Tibial artery (tissue), 4 donors: ENCODE measurements at regions not wholly inside any gene's neighbourhood (a gene's known extent, or its start where the extent isn't known, plus 50 kb on each side); places are given as distances from the start of the nearest gene placed in this dataset.

ENCODE experiments used
- DNase-seq, 2 donors: peaks; one replicate each; pipeline ENCODE4 v3.0.0-alpha.2; 2019
- H3K27ac ChIP-seq, 2 donors: fragments of 200-600 bp; sonication (generic) in 1 of 2; 1 replicate in 1 of 2; 2 replicates in 1 of 2; pipeline ENCODE4 v1.5.1; 2018 to 2019; ENCODE audit warnings: mild to moderate bottlenecking in 1 of 2
- H3K27me3 ChIP-seq, 2 donors: fragments of 200-600 bp; sonication (generic) in 1 of 2; one replicate each; pipeline versions ENCODE4 v1.5.1 to v1.6.0; 2016 to 2019
- H3K36me3 ChIP-seq, 3 donors: fragments of 200-600 bp; sonication (generic) in 2 of 3; one replicate each; pipeline ENCODE4 v1.5.1; 2016 to 2019; ENCODE audit warnings: mild to moderate bottlenecking in 2 of 3
- H3K4me1 ChIP-seq, 4 donors: fragments of 200-600 bp; sonication (generic) in 2 of 4; 1 replicate in 3 of 4; 2 replicates in 1 of 4; pipeline ENCODE4 v1.5.1; 2016 to 2019
- H3K4me3 ChIP-seq, 2 donors: fragments of 200-600 bp; sonication (generic) in 1 of 2; 1 replicate in 1 of 2; 2 replicates in 1 of 2; pipeline ENCODE4 v1.5.1; 2018 to 2019; ENCODE audit warnings: mild to moderate bottlenecking in 2 of 2
- H3K9me3 ChIP-seq, 3 donors: fragments of 200-600 bp; sonication (generic) in 1 of 3; one replicate each; pipeline ENCODE4 v1.5.1; 2016 to 2019
- intact Hi-C: fragments of 100-400 bp; cut with DNase I; formaldehyde crosslinking; loops from one replicate; pipeline ENCODE4 v1.15.0; 2023; ENCODE audit warnings: low total_unique reads
- TF ChIP-seq, protein P1 (sequence below), 2 experiments: fragments of 200-600 bp in 1 of 2; fragments of 450-650 bp in 1 of 2; IDR thresholded peaks; one replicate each; pipeline ENCODE4 v1.5.1; 2017 to 2019; ENCODE audit warnings: antibody characterized with exemption in 2 of 2, mild to moderate bottlenecking in 1 of 2, moderate library complexity in 1 of 2

DNA sequence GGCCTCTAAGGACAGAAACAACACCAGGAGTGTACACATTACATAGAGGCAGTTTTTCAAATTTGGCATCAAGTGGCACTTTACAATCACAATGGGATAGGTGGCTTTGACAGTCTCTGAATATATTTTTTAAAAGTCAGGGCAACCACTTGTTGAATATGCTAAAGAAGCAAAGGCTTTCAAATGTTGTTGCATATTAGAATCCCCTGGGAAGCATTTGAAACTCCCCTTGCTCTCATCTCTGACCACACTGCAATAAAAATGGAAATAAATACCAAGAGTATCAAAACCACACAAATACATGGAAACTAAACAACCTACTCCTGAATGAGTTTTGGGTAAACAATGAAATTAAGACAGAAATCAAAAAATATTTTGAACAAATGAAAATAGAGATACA lies 106.5 kb upstream of the RAB11FIP2 start:
- peaks cover 0 to 3% (median 1%) of the 10 kb centered on the region in 4 donors for H3K4me1 ChIP-seq
- H3K4me3 ChIP-seq = no peak overlapping the region
- no peak overlapping the region for H3K27ac ChIP-seq
- H3K36me3 ChIP-seq = no peaks in the 10 kb centered on the region
- H3K9me3 ChIP-seq = no peaks in the 10 kb centered on the region
- no peak for DNase-seq
- H3K27me3 ChIP-seq = no peaks in the 10 kb centered on the region
- intact Hi-C loops = no loop called here
- TF ChIP-seq, protein P1, sequence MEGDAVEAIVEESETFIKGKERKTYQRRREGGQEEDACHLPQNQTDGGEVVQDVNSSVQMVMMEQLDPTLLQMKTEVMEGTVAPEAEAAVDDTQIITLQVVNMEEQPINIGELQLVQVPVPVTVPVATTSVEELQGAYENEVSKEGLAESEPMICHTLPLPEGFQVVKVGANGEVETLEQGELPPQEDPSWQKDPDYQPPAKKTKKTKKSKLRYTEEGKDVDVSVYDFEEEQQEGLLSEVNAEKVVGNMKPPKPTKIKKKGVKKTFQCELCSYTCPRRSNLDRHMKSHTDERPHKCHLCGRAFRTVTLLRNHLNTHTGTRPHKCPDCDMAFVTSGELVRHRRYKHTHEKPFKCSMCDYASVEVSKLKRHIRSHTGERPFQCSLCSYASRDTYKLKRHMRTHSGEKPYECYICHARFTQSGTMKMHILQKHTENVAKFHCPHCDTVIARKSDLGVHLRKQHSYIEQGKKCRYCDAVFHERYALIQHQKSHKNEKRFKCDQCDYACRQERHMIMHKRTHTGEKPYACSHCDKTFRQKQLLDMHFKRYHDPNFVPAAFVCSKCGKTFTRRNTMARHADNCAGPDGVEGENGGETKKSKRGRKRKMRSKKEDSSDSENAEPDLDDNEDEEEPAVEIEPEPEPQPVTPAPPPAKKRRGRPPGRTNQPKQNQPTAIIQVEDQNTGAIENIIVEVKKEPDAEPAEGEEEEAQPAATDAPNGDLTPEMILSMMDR (IDR thresholded peaks at IDR 0.05) = no peak

DNA sequence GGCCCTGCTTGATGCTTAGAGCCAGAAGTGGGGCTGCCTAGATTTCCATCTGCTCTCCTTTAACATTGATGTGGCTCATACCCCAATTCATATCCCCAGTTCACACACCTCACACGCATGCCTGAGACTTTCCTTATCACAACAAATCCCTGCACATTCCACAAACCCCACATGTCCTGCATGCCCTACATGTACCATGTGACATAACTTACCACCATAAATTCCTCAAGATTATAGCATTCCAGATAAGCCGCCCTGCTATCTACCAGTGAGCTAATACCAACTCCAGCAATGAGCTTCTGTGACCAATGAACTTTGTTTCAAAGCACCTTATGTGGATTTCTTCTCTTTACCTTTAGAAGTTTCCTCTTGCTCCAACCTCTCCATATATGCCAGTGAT lies 104.7 kb upstream of the RAB11FIP2 start:
- DNase-seq = no peak
- no peaks in the 10 kb centered on the region for H3K36me3 ChIP-seq
- TF ChIP-seq, protein P1 (IDR thresholded peaks at IDR 0.05) = no peak
- H3K4me3 ChIP-seq = no peak overlapping the region
- no peaks in the 10 kb centered on the region for H3K27me3 ChIP-seq
- H3K4me1 ChIP-seq = no peaks in the 10 kb centered on the region
- no peaks in the 10 kb centered on the region for H3K9me3 ChIP-seq
- H3K27ac ChIP-seq = no peak overlapping the region
- intact Hi-C loops = no loop called here

DNA sequence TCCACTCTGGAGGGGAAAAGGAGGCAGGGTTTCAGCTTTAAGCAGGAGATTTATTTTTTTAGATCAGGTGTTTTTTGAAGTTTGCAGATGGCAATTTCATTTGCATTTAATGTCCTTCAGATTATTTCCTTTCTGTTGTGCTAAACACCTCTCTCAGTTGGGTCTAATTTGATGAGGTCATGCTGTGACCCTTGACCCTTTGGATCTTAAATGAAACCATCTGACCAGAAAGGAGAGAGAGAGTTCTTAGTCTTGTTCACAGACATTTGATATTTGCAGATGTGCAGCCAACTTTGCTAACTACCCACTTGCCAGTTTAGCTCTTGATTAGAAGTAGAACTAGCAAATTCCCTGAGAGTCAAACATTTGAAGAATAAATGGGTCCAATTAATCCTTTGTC lies 101.5 kb upstream of the RAB11FIP2 start:
- DNase-seq = no peak
- intact Hi-C loops = no loop called here
- TF ChIP-seq, protein P1 (IDR thresholded peaks at IDR 0.05) = no peak
- Histone ChIP-seq H3K27me3 (no peaks in the 10 kb centered on the region), H3K4me3 (no peak overlapping the region), H3K27ac (no peak overlapping the region), H3K36me3 (no peaks in the 10 kb centered on the region), H3K4me1 (no peaks in the 10 kb centered on the region), H3K9me3 (no peaks in the 10 kb centered on the region)

DNA sequence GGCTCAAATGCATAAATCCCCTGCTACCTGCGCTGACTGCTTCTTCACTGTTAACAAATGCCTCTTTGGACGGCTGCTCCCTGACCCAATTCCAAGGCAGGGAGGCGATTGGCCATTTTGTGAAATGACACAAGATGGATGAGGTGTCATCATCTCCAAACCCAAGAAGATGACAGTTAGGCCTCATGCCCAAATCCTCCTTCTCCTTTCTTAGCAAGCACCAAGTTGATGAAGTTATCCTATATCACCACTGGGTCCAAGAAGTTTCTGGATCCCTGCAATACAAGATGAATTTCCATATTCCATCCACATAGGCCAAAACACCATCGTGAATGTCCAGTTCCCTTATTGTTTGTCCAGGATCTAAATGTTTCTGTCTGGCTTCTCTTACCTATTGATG lies 98.5 kb upstream of the RAB11FIP2 start:
- intact Hi-C loops = no loop called here
- H3K4me3 ChIP-seq = no peak overlapping the region
- no peaks in the 10 kb centered on the region for H3K9me3 ChIP-seq
- TF ChIP-seq, protein P1 (IDR thresholded peaks at IDR 0.05) = no peak
- H3K27ac ChIP-seq = no peak overlapping the region
- H3K4me1 ChIP-seq = no peaks in the 10 kb centered on the region
- DNase-seq = no peak
- no peaks in the 10 kb centered on the region for H3K36me3 ChIP-seq
- H3K27me3 ChIP-seq = no peaks in the 10 kb centered on the region

DNA sequence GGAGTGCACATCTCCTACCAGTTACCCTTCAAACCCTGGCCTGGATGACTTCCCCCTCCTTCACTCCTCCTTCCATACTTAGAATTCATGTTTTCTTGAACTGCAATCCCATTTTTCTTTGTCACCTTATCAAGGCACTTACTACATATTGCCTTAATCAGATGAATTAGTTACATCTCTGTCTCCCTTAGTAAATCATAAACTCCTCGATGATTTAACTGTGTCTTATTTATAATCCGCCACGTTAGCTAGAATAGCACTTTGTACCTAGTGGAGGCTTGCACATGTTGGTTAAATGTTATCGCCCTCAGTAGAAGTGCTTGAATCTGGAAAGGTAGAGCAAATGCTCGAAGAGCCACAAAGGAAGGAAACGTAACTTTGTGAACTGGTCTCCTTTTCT lies 94.7 kb upstream of the RAB11FIP2 start:
- Histone ChIP-seq H3K36me3 (no peaks in the 10 kb centered on the region), H3K27ac (no peak overlapping the region), H3K4me3 (no peak overlapping the region), H3K9me3 (no peaks in the 10 kb centered on the region), H3K27me3 (no peaks in the 10 kb centered on the region), H3K4me1 (no peaks in the 10 kb centered on the region)
- TF ChIP-seq, protein P1 (IDR thresholded peaks at IDR 0.05) = no peak
- no peak for DNase-seq
- intact Hi-C loops = no loop called here

DNA sequence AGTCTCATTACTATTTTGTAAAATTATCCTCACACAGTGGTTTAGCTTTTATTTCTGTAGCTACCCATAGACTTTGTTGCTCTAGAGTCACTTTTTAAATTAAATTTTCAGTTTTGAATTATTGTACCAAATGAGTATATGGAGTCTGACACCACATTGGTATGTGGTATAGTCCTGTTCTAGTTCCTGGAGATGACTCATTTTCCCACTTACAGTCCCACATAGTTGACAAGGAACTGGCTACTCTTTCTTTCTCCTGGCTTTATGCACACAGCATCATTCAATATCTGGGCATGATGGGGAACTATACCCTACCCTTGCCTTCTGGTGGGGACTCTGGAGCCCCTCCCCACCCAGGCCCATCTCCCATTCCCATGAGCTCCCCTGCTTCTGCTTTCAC lies 92.6 kb upstream of the RAB11FIP2 start:
- no peaks in the 10 kb centered on the region for H3K36me3 ChIP-seq
- no peak overlapping the region for H3K4me3 ChIP-seq
- TF ChIP-seq, protein P1 (IDR thresholded peaks at IDR 0.05) = no peak
- no peaks in the 10 kb centered on the region for H3K9me3 ChIP-seq
- H3K27ac ChIP-seq = no peak overlapping the region
- H3K4me1 ChIP-seq = no peaks in the 10 kb centered on the region
- no peaks in the 10 kb centered on the region for H3K27me3 ChIP-seq
- intact Hi-C loops = no loop called here
- DNase-seq = no peak
